GM18861 (cell line): ENCODE measurements at regions not wholly inside any gene's neighbourhood (a gene's known extent, or its start where the extent isn't known, plus 50 kb on each side); places are given as distances from the start of the nearest gene placed in this dataset.
"Not testable (repeated sequence)": the region's sequence is repeated elsewhere in the genome, so short reads cannot be mapped to it uniquely, and the experiment has no call there.

ENCODE experiments used
- ATAC-seq: cut with Tn5 transposase; IDR thresholded peaks from one replicate; pipeline ENCODE4 v1.9.1; 2021; ENCODE audit not compliant: unreplicated experiment

GRCh38 chr1:81186261-81186660, 614.5 kb upstream of the ADGRL2 start:
- ATAC-seq: no peak

- no peak for ATAC-seq
Measured at GRCh38 chr1:81183553-81183952, 617.2 kb upstream of the ADGRL2 start.

- no peak for ATAC-seq
Measured at GRCh38 chr1:81183051-81183450, 617.7 kb upstream of the ADGRL2 start.

- no peak for ATAC-seq
Measured at GRCh38 chr1:81179242-81179641, 621.5 kb upstream of the ADGRL2 start.

GRCh38 chr1:81178431-81179093, 622.2 kb upstream of the ADGRL2 start:
- not testable (repeated sequence) for ATAC-seq

GRCh38 chr1:81174811-81175476, 625.8 kb upstream of the ADGRL2 start:
- no peak for ATAC-seq

- ATAC-seq: no peak
Measured at GRCh38 chr1:81174052-81174451, 626.7 kb upstream of the ADGRL2 start.

- ATAC-seq: no peak
Measured at GRCh38 chr1:81172483-81172882, 628.3 kb upstream of the ADGRL2 start.

GRCh38 chr1:81170721-81171120, 630.0 kb upstream of the ADGRL2 start:
- ATAC-seq: no peak

- no peak for ATAC-seq
Measured at GRCh38 chr1:81165963-81166362, 634.8 kb upstream of the ADGRL2 start.

GRCh38 chr1:81160696-81161095, 640.0 kb upstream of the ADGRL2 start:
- ATAC-seq: no peak

GRCh38 chr1:81158592-81158991, 642.1 kb upstream of the ADGRL2 start:
- ATAC-seq: no peak

- ATAC-seq: no peak
Measured at GRCh38 chr1:81157686-81158085, 643.0 kb upstream of the ADGRL2 start.

GRCh38 chr1:81156887-81157286, 643.8 kb upstream of the ADGRL2 start:
- ATAC-seq: no peak

GRCh38 chr1:81155131-81155530, 645.6 kb upstream of the ADGRL2 start:
- no peak for ATAC-seq

- ATAC-seq: no peak
Measured at GRCh38 chr1:81151206-81151605, 649.5 kb upstream of the ADGRL2 start.

- ATAC-seq: no peak
Measured at GRCh38 chr1:81149649-81150325, 650.9 kb upstream of the ADGRL2 start.

GRCh38 chr1:81144240-81144825, 656.4 kb upstream of the ADGRL2 start:
- ATAC-seq: no peak

GRCh38 chr1:81142099-81142826, 658.5 kb upstream of the ADGRL2 start:
- ATAC-seq: no peak

GRCh38 chr1:81135524-81135923, 665.2 kb upstream of the ADGRL2 start:
- ATAC-seq: no peak

- ATAC-seq: no peak
Measured at GRCh38 chr1:81129776-81130175, 671.0 kb upstream of the ADGRL2 start.
